ENCODE measurements at regions not wholly inside any gene's neighbourhood (a gene's known extent, or its start where the extent isn't known, plus 50 kb on each side); places are given as distances from the start of the nearest gene placed in this dataset.

GRCh38 chr15:66924889-66925288 is 140.5 kb upstream of the SMAD3 start:
- FAIRE-seq, result no peak
- DNase-seq (ENCODE audit: insufficient read length, low spot score), result no peak
- no peak for TF ChIP-seq POLR2A (IDR thresholded peaks at IDR 0.05; ENCODE audit: low read depth, low read length)

- no peak for FAIRE-seq
These were observed 139.7 kb upstream of the SMAD3 start for GRCh38 chr15:66925721-66926120.

GRCh38 chr15:66927201-66928077 is 138.0 kb upstream of the SMAD3 start:
- DNase-seq (ENCODE audit: insufficient read length, low spot score) (no peak), FAIRE-seq (no peak)
- TF ChIP-seq POLR2A (IDR thresholded peaks at IDR 0.05; ENCODE audit: low read depth, low read length), result no peak

More at GRCh38 chr15:66925721-66926120, 139.7 kb upstream of the SMAD3 start:
- no peak for TF ChIP-seq POLR2A (IDR thresholded peaks at IDR 0.05; ENCODE audit: low read depth, low read length)
- DNase-seq (ENCODE audit: insufficient read length, low spot score), result no peak

- no peak for TF ChIP-seq POLR2A (IDR thresholded peaks at IDR 0.05; ENCODE audit: low read depth, low read length)
- no peak for DNase-seq (ENCODE audit: insufficient read length, low spot score)
- no peak for FAIRE-seq
These were observed 137.3 kb upstream of the SMAD3 start for GRCh38 chr15:66928101-66928500.

- no peak for DNase-seq (ENCODE audit: insufficient read length, low spot score)
- no peak for TF ChIP-seq POLR2A (IDR thresholded peaks at IDR 0.05; ENCODE audit: low read depth, low read length)
- no peak for FAIRE-seq
These were observed 136.6 kb upstream of the SMAD3 start for GRCh38 chr15:66928784-66929183.

GRCh38 chr15:66929843-66930402 is 135.5 kb upstream of the SMAD3 start:
- no peak for FAIRE-seq
- TF ChIP-seq POLR2A (IDR thresholded peaks at IDR 0.05; ENCODE audit: low read depth, low read length), result no peak

GRCh38 chr15:66931768-66932633 is 133.4 kb upstream of the SMAD3 start:
- peak; percentile 55 for DNase-seq (ENCODE audit: insufficient read length, low spot score)
- no peak for TF ChIP-seq POLR2A (IDR thresholded peaks at IDR 0.05; ENCODE audit: low read depth, low read length)
- no peak for FAIRE-seq

More at GRCh38 chr15:66929843-66930402, 135.5 kb upstream of the SMAD3 start:
- DNase-seq (ENCODE audit: insufficient read length, low spot score), result no peak

- no peak for FAIRE-seq
- DNase-seq (ENCODE audit: insufficient read length, low spot score), result no peak
- no peak for TF ChIP-seq POLR2A (IDR thresholded peaks at IDR 0.05; ENCODE audit: low read depth, low read length)
These were observed 132.8 kb upstream of the SMAD3 start for GRCh38 chr15:66932634-66933024.

GRCh38 chr15:66933932-66934867 is 131.2 kb upstream of the SMAD3 start:
- DNase-seq (ENCODE audit: insufficient read length, low spot score) (no peak), FAIRE-seq (no peak)
- no peak for TF ChIP-seq POLR2A (IDR thresholded peaks at IDR 0.05; ENCODE audit: low read depth, low read length)

- TF ChIP-seq POLR2A (IDR thresholded peaks at IDR 0.05; ENCODE audit: low read depth, low read length), result no peak
- no peak for FAIRE-seq
- no peak for DNase-seq (ENCODE audit: insufficient read length, low spot score)
These were observed 130.4 kb upstream of the SMAD3 start for GRCh38 chr15:66934868-66935520.

GRCh38 chr15:66935688-66936087 is 129.7 kb upstream of the SMAD3 start:
- FAIRE-seq (no peak), DNase-seq (ENCODE audit: insufficient read length, low spot score) (no peak)
- no peak for TF ChIP-seq POLR2A (IDR thresholded peaks at IDR 0.05; ENCODE audit: low read depth, low read length)

- no peak for TF ChIP-seq POLR2A (IDR thresholded peaks at IDR 0.05; ENCODE audit: low read depth, low read length)
- DNase-seq (ENCODE audit: insufficient read length, low spot score) (no peak), FAIRE-seq (no peak)
These were observed 129.1 kb upstream of the SMAD3 start for GRCh38 chr15:66936109-66936860.
